SK-N-SH (cell line): ENCODE measurements at regions not wholly inside any gene's neighbourhood (a gene's known extent, or its start where the extent isn't known, plus 50 kb on each side); places are given as distances from the start of the nearest gene placed in this dataset.

ENCODE experiments used
- CTCF ChIP-seq: fragments of 200-600 bp; sonication (generic); IDR thresholded peaks from 2 replicates; pipeline ENCODE4 v1.6.1; 2017; ENCODE audit warnings: antibody characterized with exemption, mild to moderate bottlenecking, moderate library complexity
- EP300 ChIP-seq, 2 experiments: IDR thresholded peaks; 2 replicates each; pipeline versions ENCODE4 v1.4.0 to v1.6.1; 2012; ENCODE audit warnings: borderline replicate concordance in 1 of 2, low read depth in 1 of 2, low read length in 1 of 2
- GABPA ChIP-seq: IDR thresholded peaks from 2 replicates; pipeline ENCODE4 v1.4.0; 2012; ENCODE audit warnings: low read depth, mild to moderate bottlenecking
- MAX ChIP-seq: IDR thresholded peaks from 2 replicates; pipeline ENCODE4 v1.4.0; 2012; ENCODE audit warnings: low read depth
- PBX3 ChIP-seq: IDR thresholded peaks from 2 replicates; pipeline ENCODE4; 2012
- POLR2AphosphoS5 ChIP-seq: IDR thresholded peaks from 2 replicates; pipeline ENCODE4 v1.6.1; 2012; ENCODE audit warnings: low read depth, low read length
- REST ChIP-seq: IDR thresholded peaks from 2 replicates; pipeline ENCODE4 v1.6.1; 2012; ENCODE audit warnings: mild to moderate bottlenecking, low read depth, low read length, moderate library complexity
- RFX5 ChIP-seq: IDR thresholded peaks from 2 replicates; pipeline ENCODE4 v1.6.1; 2012; ENCODE audit warnings: mild to moderate bottlenecking, improper control_type of control experiment, low read length
- TAF1 ChIP-seq: IDR thresholded peaks from 2 replicates; pipeline ENCODE4 v1.6.1; 2012; ENCODE audit warnings: low read depth, mild to moderate bottlenecking, low read length, moderate library complexity, borderline replicate concordance
- USF1 ChIP-seq: IDR thresholded peaks from 2 replicates; pipeline ENCODE4 v1.4.0; 2012; ENCODE audit warnings: low read depth, borderline replicate concordance
- USF2 ChIP-seq: fragments of 150-350 bp; IDR thresholded peaks from 2 replicates; pipeline ENCODE4 v1.6.1; 2017; ENCODE audit warnings: antibody characterized with exemption, low read length, low read depth, borderline replicate concordance

GRCh38 chr2:144133936-144134665 is 385.8 kb downstream of the ZEB2 start:
- TF ChIP-seq CTCF, result no peak
- no peak for TF ChIP-seq MAX
- no peak for TF ChIP-seq POLR2AphosphoS5
- no peak for TF ChIP-seq RFX5
- TF ChIP-seq EP300 (IDR thresholded peaks at IDR 0.05; ENCODE audit: borderline replicate concordance in 1 of 2, low read depth in 1 of 2, low read length in 1 of 2), result no peak
- TF ChIP-seq USF1, result no peak
- no peak for TF ChIP-seq USF2
- no peak for TF ChIP-seq REST
- no peak for TF ChIP-seq PBX3
- no peak for TF ChIP-seq GABPA
- no peak for TF ChIP-seq TAF1
